K562 (cell line): ENCODE measurements at regions not wholly inside any gene's neighbourhood (a gene's known extent, or its start where the extent isn't known, plus 50 kb on each side); places are given as distances from the start of the nearest gene placed in this dataset.

Experiments
- ATAC-seq: fragments of 200-7000 bp; cut with Tn5 transposase; 3 replicates; pipeline ENCODE4 v1.9.1; 2020; ENCODE audit warnings: moderate library complexity
- BruUV-seq: library from RNA; stranded (reverse); fragments of 400-500 nt; replicated peaks from 2 replicates; lab custom pipeline; 2021; lab: Mats Ljungman, UMichigan
- CTCF ChIA-PET: fragments of 300-600 bp; formaldehyde crosslinking; extraction: SDS; loops from one replicate; lab custom pipeline; 2021; ENCODE audit warnings: low intra/inter-chr PET ratio; lab: Yijun Ruan, JAX
- POLR2A ChIA-PET: fragments of 300-600, 350-650 bp; sonication (Branson Sonifier 250); formaldehyde crosslinking; extraction: SDS; loops from one replicate; lab custom pipeline; 2021; ENCODE audit warnings: antibody characterized with exemption, inconsistent platforms; lab: Yijun Ruan, JAX
- DNase-seq, 4 experiments: peaks; one replicate each; pipeline versions ENCODE4 v3.0.0 to v3.0.0-alpha.2; 2011 to 2018; ENCODE audit warnings: low spot score in 3 of 4, mixed read lengths in 3 of 4; ENCODE audit errors: extremely low read depth in 1 of 4
- FAIRE-seq: peaks from 2 replicates; lab custom pipeline; 2011; peaks lifted over from hg19 to GRCh38; lab: Jason Lieb, UNC
- H2AFZ ChIP-seq: 2 replicates; pipeline ENCODE4 v1.6.0; 2011; ENCODE audit warnings: low read depth, low read length, control low read depth, inconsistent platforms
- H3K27ac ChIP-seq: fragments of 200-600 bp; 3 replicates; pipeline ENCODE4 v1.8.0; 2011; ENCODE audit warnings: low read depth, mild to moderate bottlenecking, control low read depth, inconsistent platforms, low read length, moderate library complexity, mixed read lengths; ENCODE audit errors: extremely low read depth
- H3K27me3 ChIP-seq, 2 experiments: fragments of 300-600 bp in 1 of 2; 2 replicates in 1 of 2; 3 replicates in 1 of 2; pipeline versions ENCODE4 v1.6.0 to v1.8.0; 2011; ENCODE audit warnings: inconsistent platforms in 2 of 2, low read length in 2 of 2, mild to moderate bottlenecking in 1 of 2, mixed read lengths in 1 of 2, moderate library complexity in 1 of 2; ENCODE audit not compliant: control insufficient read depth in 2 of 2, insufficient read depth in 2 of 2
- H3K36me3 ChIP-seq: fragments of 300-600 bp; 3 replicates; pipeline ENCODE4 v1.8.0; 2011; ENCODE audit warnings: mild to moderate bottlenecking, low read length, inconsistent platforms; ENCODE audit not compliant: control insufficient read depth, insufficient read depth
- H3K4me1 ChIP-seq, 2 experiments: fragments of 200-600 bp in 1 of 2; replicated peaks in 1 of 2; 2 replicates in 1 of 2; 3 replicates in 1 of 2; pipeline versions ENCODE4 v1.5.1 to v1.8.0; 2011; ENCODE audit warnings: inconsistent platforms in 2 of 2, low read length in 2 of 2, mild to moderate bottlenecking in 1 of 2, mixed read lengths in 1 of 2, moderate library complexity in 1 of 2; ENCODE audit not compliant: control insufficient read depth in 2 of 2, insufficient read depth in 2 of 2
- H3K4me2 ChIP-seq: 2 replicates; pipeline ENCODE4 v1.6.1; 2011; ENCODE audit warnings: low read length, control low read depth, inconsistent platforms, mixed read lengths; ENCODE audit not compliant: insufficient read depth
- H3K4me3 ChIP-seq: fragments of 200-600 bp; sonication (generic), shearing (Covaris generic); 2 replicates; pipeline ENCODE4 v1.5.1; 2016; ENCODE audit warnings: control low read depth, inconsistent platforms
- H3K79me2 ChIP-seq: fragments of 200-600 bp; 3 replicates; pipeline ENCODE4 v1.8.0; 2011; ENCODE audit warnings: low read length, inconsistent platforms; ENCODE audit not compliant: control insufficient read depth, insufficient read depth
- H3K9ac ChIP-seq, 2 experiments: 2 replicates each; pipeline versions ENCODE4 v1.6.0 to v1.6.1; 2011; ENCODE audit warnings: low read depth in 2 of 2, low read length in 2 of 2, control low read depth in 1 of 2, inconsistent platforms in 1 of 2, mild to moderate bottlenecking in 1 of 2, mixed read lengths in 1 of 2; ENCODE audit not compliant: insufficient read depth in 1 of 2
- H3K9me1 ChIP-seq: one replicate; pipeline ENCODE4 v1.6.0; 2011; ENCODE audit warnings: inconsistent platforms, mild to moderate bottlenecking, low read length, moderate library complexity; ENCODE audit not compliant: control insufficient read depth, insufficient read depth
- H3K9me3 ChIP-seq: replicated peaks from 2 replicates; pipeline ENCODE4 v1.5.1; 2011; ENCODE audit warnings: low read depth, low read length, inconsistent platforms; ENCODE audit not compliant: control insufficient read depth, insufficient read depth
- H4K20me1 ChIP-seq: replicated peaks from 2 replicates; pipeline ENCODE4 v1.6.1; 2011; ENCODE audit warnings: low read length, inconsistent platforms, mixed read lengths; ENCODE audit not compliant: control insufficient read depth, insufficient read depth
- BRCA1 ChIP-seq, 2 experiments: fragments of 450-650 bp in 1 of 2; sonication (generic) in 1 of 2; formaldehyde crosslinking in 1 of 2; IDR thresholded peaks; 2 replicates each; pipeline versions ENCODE4 v1.5.0 to v1.6.1; 2017 to 2020; ENCODE audit warnings: mild to moderate bottlenecking in 1 of 2, missing genetic modification reagents in 1 of 2
- CHD1 ChIP-seq: fragments of 200-600 bp; sonication (generic); IDR thresholded peaks from one replicate; pipeline ENCODE4 v1.6.1; 2012; ENCODE audit warnings: mild to moderate bottlenecking, moderate library complexity, low read length, inconsistent platforms
- ELK3 ChIP-seq: fragments of 450-650 bp; formaldehyde crosslinking; IDR thresholded peaks from 2 replicates; pipeline ENCODE4 v1.4.0; 2020; ENCODE audit warnings: mild to moderate bottlenecking
- FOSL1 ChIP-seq: fragments of 200-800 bp; sonication (Bioruptor generic); conservative IDR thresholded peaks from 2 replicates; pipeline ENCODE4 v1.6.1; 2016; ENCODE audit warnings: missing genetic modification characterization, missing compliant biosample characterization
- GTF2F1 ChIP-seq: IDR thresholded peaks from 2 replicates; pipeline ENCODE4 v1.6.1; 2011; ENCODE audit warnings: low read depth, low read length, improper control_type of control experiment
- HNRNPLL ChIP-seq: fragments of 200-400 bp; formaldehyde crosslinking; IDR thresholded peaks from 2 replicates; pipeline ENCODE4 v1.6.1; 2017; ENCODE audit warnings: low read length, low read depth, mild to moderate bottlenecking; ENCODE audit not compliant: poor library complexity, severe bottlenecking
- KLF13 ChIP-seq: fragments of 450-650 bp; IDR thresholded peaks from 2 replicates; pipeline ENCODE4 v1.6.1; 2016; ENCODE audit warnings: missing genetic modification characterization, low read depth, mild to moderate bottlenecking, missing compliant biosample characterization, moderate library complexity, borderline replicate concordance
- MCM2 ChIP-seq: fragments of 450-650 bp; IDR thresholded peaks from 2 replicates; pipeline ENCODE4 v1.6.1; 2017; ENCODE audit warnings: low read depth, mild to moderate bottlenecking
- NR1H2 ChIP-seq: sonication (generic); formaldehyde crosslinking; IDR thresholded peaks from 2 replicates; pipeline ENCODE4 v1.4.0; 2020; ENCODE audit warnings: mild to moderate bottlenecking, missing genetic modification reagents
- PHTF2 ChIP-seq: fragments of 250-450 bp; sonication (Bioruptor Pico); IDR thresholded peaks from 2 replicates; pipeline ENCODE4 v1.5.0; 2021; ENCODE audit warnings: mild to moderate bottlenecking
- RBM17 ChIP-seq: fragments of 200-400 bp; formaldehyde crosslinking; IDR thresholded peaks from 2 replicates; pipeline ENCODE4 v1.6.1; 2017; ENCODE audit warnings: low read depth, mild to moderate bottlenecking, low read length, borderline replicate concordance
- TOE1 ChIP-seq, 2 experiments: fragments of 450-650 bp in 1 of 2; sonication (generic) in 1 of 2; formaldehyde crosslinking in 1 of 2; IDR thresholded peaks; 2 replicates each; pipeline versions ENCODE4 v1.7.1 to v1.8.0; 2016 to 2022; ENCODE audit warnings: borderline replicate concordance in 2 of 2, mild to moderate bottlenecking in 2 of 2, antibody characterized with exemption in 1 of 2, inconsistent platforms in 1 of 2, low read depth in 1 of 2, missing genetic modification reagents in 1 of 2, moderate library complexity in 1 of 2
- U2AF2 ChIP-seq: fragments of 200-400 bp; formaldehyde crosslinking; optimal IDR thresholded peaks from 2 replicates; pipeline ENCODE3; 2017; ENCODE audit warnings: low read depth, mild to moderate bottlenecking, low read length
- USF1 ChIP-seq: sonication (generic); formaldehyde crosslinking; IDR thresholded peaks from 2 replicates; pipeline ENCODE4 v1.9.0; 2022; ENCODE audit warnings: mild to moderate bottlenecking, missing genetic modification reagents
- ZKSCAN3 ChIP-seq: fragments of 250-450 bp; sonication (Bioruptor Pico); IDR thresholded peaks from 2 replicates; pipeline ENCODE4 v1.4.0; 2020
- WGBS: fragments of 100-300 bp; shearing (Covaris generic); methylation state at CpG from one replicate; pipeline ENCODE4 v1.1.6; 2016; ENCODE audit warnings: low coverage, mixed read lengths; ENCODE audit not compliant: insufficient coverage; ENCODE audit errors: missing lambda C conversion rate; 5-methylcytosine and 5-hydroxymethylcytosine counted together
- in situ Hi-C: fragments of 300-500 bp; cut with MboI; formaldehyde crosslinking; loops from 4 replicates; pipeline ENCODE4 v1.15.0; 2018; ENCODE audit warnings: inconsistent platforms, mixed read lengths
- intact Hi-C: fragments of 100-400 bp; cut with micrococcal nuclease; formaldehyde crosslinking; loops from 2 replicates; pipeline ENCODE4 v1.14.2; 2022
- TF ChIP-seq, protein P1 (sequence below): sonication (generic); formaldehyde crosslinking; IDR thresholded peaks from 2 replicates; pipeline ENCODE4 v1.9.0; 2022; ENCODE audit warnings: mild to moderate bottlenecking, missing genetic modification reagents

GRCh38 chr18:34018336-34018735 is 206.4 kb downstream of the NOL4 start:
- Histone ChIP-seq H3K27me3 (no peaks in the 10 kb centered on the region), H3K27ac (no peak overlapping the region), H3K79me2 (no peaks in the 10 kb centered on the region), H3K9me3 (no peaks in the 10 kb centered on the region; the same call in 1 of the 2 replicates), H2AFZ (no peak overlapping the region), H3K9me1 (no peaks in the 10 kb centered on the region), H3K36me3 (no peaks in the 10 kb centered on the region), H4K20me1 (no peaks in the 10 kb centered on the region), H3K9ac (no peak overlapping the region), H3K4me2 (no peak overlapping the region), H3K4me1 (no peaks in the 10 kb centered on the region), H3K4me3 (no peak overlapping the region)
- TF ChIP-seq ZKSCAN3 (no peak), USF1 (CRISPR knock-in tag) (no peak), HNRNPLL (no peak), U2AF2 (no peak), CHD1 (no peak), RBM17 (no peak), ELK3 (CRISPR knock-in tag) (no peak), NR1H2 (no peak), TOE1 (IDR thresholded peaks at IDR 0.05; ENCODE audit: borderline replicate concordance) (no peak), TOE1 (CRISPR knock-in tag; IDR thresholded peaks at IDR 0.05; ENCODE audit: borderline replicate concordance, low read depth) (no peak), PHTF2 (CRISPR knock-in tag) (no peak), KLF13 (tag) (no peak), BRCA1 (IDR thresholded peaks at IDR 0.05) (no peak), BRCA1 (CRISPR knock-in tag; IDR thresholded peaks at IDR 0.05) (no peak), MCM2 (no peak), GTF2F1 (no peak), FOSL1 (tag) (no peak)
- TF ChIP-seq, protein P1, sequence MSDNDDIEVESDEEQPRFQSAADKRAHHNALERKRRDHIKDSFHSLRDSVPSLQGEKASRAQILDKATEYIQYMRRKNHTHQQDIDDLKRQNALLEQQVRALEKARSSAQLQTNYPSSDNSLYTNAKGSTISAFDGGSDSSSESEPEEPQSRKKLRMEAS (CRISPR knock-in tag), result no peak
- ATAC-seq (no peak), DNase-seq (no peak), FAIRE-seq (no peak)
- POLR2A ChIA-PET, result no interaction called here
- CTCF ChIA-PET, result no interaction called here
- intact Hi-C loops, result no loop called here
- no TSS peak for BruUV-seq
- in situ Hi-C loops, result no loop called here
- WGBS, result 6% methylated on average over 1 of the region's 1 CpG
